ENCODE measurements at regions not wholly inside any gene's neighbourhood (a gene's known extent, or its start where the extent isn't known, plus 50 kb on each side); places are given as distances from the start of the nearest gene placed in this dataset.
"Not testable (repeated sequence)": the region's sequence is repeated elsewhere in the genome, so short reads cannot be mapped to it uniquely, and the experiment has no call there.

DNA sequence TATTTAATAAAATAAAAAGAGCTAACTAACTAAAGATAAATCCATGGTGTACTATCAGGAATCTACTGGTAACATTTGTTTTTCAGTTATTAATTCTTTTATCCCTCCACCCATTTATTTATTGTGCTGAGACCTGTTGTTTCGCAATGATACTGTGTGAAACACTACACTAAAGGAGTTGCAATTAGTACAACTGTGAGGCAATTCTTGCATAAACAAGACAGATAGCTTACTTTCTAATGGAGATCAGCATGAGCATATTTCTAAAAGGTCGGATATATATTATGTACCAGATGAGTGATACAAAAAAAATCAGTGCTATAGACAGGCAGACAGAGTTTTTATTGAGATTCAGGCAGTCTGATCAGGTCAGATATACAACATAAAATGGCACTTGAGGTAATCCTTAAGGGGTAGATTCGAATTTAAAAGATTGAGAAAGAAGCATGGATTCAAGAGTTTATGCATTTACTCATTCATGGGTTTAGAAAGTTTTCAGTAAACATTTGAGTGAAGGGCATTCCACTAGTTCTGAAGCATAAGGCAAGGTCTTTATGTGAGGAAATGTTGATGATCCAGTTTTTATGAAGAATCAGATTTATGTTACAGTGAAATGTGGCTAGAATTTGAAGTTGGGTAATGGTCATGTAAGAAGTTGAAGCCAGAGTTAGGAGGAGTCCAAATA lies 147.6 kb downstream of the POLR1F start:
- Mint-ChIP-seq H3K36me3 (no peaks in the 10 kb centered on the region), H3K9me3 (ENCODE audit: low read depth) (no peaks in the 10 kb centered on the region), H3K27ac (no peak overlapping the region), H3K4me1 (no peaks in the 10 kb centered on the region), H3K4me3 (no peak overlapping the region), H3K27me3 (no peaks in the 10 kb centered on the region)
- CTCF ChIA-PET: no interaction called here
- DNase-seq (no peak), ATAC-seq (no peak)

DNA sequence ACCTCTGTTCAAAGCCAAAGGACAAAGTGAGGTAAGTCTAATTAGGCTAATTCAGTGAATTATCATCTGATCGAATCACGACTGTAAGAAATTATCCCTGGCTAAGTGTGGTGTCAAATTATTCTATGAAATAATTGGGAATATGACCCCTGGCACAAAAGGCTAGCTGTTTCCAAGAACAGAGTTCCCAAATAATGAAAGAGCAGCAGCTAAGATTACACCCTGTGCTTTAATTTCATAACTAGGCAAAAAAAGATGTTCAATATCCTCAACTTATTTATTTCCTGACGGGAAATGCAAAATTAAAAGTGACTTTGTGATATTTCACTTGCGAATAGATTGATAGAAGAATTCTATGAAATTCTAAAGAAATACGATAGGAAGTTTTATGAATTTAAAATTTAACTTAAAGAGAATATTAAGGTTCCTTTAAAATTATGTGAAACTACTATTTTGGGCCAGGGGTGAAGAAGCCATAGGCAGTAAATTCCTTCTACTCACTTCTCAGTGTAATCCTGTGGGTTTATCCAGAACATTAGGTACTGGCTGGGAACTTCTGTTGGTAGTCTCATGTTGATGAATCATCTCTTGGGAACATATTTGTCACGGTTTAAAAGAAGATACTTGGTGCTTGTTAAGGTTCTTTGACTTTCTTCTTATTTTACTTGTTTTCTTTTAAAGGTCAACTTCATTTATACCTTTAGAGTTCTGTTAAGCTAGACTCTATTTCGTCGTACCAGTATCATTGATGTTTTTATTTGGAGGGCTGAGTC lies 148.5 kb downstream of the POLR1F start:
- no peaks in the 10 kb centered on the region for H3K36me3 Mint-ChIP-seq
- ATAC-seq (no peak), DNase-seq (no peak)
- no peaks in the 10 kb centered on the region for H3K27me3 Mint-ChIP-seq
- no peaks in the 10 kb centered on the region for H3K4me1 Mint-ChIP-seq
- H3K9me3 Mint-ChIP-seq (ENCODE audit: low read depth): no peaks in the 10 kb centered on the region
- no peak overlapping the region for H3K27ac Mint-ChIP-seq
- no peak overlapping the region for H3K4me3 Mint-ChIP-seq
- CTCF ChIA-PET: no interaction called here

DNA sequence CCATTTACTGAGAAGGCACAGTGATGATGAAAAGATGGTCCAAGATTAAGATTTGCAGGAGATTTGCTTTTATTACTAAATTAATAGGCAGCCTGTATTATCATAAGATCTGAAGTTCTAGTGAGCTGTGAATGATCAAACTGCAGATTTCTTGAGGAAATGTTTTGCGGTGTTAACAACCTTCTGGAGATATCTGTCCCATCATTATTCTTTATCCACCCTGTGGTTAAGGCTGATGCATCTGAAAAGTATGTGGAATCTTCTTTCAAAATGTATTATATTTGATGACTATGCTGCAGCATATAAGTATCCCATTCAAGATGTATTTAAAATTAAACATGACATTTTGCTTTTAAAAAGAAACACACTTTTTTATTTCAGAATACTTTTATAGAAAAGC lies 150.3 kb downstream of the POLR1F start:
- Mint-ChIP-seq H3K9me3 (ENCODE audit: low read depth) (peaks cover 5% of the 10 kb centered on the region), H3K4me3 (no peak overlapping the region), H3K36me3 (no peaks in the 10 kb centered on the region), H3K4me1 (no peaks in the 10 kb centered on the region), H3K27ac (no peak overlapping the region), H3K27me3 (no peaks in the 10 kb centered on the region)
- DNase-seq (no peak), ATAC-seq (no peak)
- CTCF ChIA-PET: no interaction called here

DNA sequence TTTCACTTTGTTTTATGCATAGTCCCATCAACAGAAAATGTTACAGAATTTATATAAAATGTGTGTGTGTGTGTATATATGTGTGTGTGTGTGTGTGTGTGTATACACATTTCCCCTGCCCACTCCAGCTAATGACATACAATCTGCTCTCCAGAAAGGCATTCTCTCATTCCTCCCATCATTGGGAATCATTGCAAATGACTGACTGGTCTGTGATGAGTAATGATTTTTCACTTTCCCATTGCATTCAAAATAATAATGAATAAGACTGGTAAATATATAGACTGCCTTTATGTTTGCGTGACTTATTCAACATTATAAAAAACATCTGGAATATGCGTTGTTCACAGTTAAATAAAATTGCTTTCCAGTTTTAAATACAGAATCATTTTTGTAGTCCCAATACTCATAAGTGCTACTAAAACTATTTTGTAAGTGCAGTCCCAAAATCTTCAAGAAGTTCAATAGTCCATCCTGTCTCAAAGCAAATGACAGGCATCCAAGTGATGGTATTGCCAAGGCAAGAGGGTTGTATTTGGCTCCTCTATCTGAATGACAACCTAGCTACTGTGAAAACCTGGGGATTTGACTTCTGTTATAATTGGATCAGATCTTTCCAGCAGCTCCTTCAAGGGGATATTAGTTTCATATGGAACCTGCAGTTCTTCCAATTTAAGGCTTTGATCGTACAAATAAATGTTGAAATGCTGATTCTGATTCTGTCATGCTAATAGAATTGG lies 150.9 kb downstream of the POLR1F start:
- Mint-ChIP-seq H3K36me3 (no peaks in the 10 kb centered on the region), H3K27me3 (no peaks in the 10 kb centered on the region), H3K27ac (no peak overlapping the region), H3K4me3 (no peak overlapping the region), H3K4me1 (no peaks in the 10 kb centered on the region), H3K9me3 (ENCODE audit: low read depth) (peaks cover 5% of the 10 kb centered on the region)
- no peak for ATAC-seq
- no peak for DNase-seq
- CTCF ChIA-PET: no interaction called here

DNA sequence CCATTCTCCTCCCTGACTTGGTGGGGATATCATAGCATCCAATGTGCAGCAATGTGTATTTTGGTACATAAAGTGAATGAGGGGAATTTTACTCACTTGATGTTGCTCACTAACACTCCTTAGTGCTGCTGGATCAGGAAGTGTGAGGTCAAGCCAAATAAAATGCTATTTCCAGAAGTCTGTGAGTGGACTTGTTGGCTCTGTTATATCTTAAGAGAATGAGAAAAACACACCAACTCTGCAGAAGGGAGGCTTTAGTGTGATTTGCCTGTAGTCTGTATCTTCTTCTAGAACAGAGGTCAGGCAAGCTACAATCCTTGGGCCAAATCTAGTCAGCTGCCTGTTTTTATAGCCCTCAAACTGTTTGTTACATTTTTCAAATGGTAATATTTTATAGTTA lies 154.3 kb downstream of the POLR1F start:
- CTCF ChIA-PET: no interaction called here
- ATAC-seq: no peak
- Mint-ChIP-seq H3K4me3 (no peak overlapping the region), H3K27ac (no peak overlapping the region), H3K9me3 (ENCODE audit: low read depth) (peaks cover 5% of the 10 kb centered on the region), H3K27me3 (no peaks in the 10 kb centered on the region), H3K4me1 (peaks cover 7% of the 10 kb centered on the region), H3K36me3 (no peaks in the 10 kb centered on the region)
- DNase-seq: no peak

DNA sequence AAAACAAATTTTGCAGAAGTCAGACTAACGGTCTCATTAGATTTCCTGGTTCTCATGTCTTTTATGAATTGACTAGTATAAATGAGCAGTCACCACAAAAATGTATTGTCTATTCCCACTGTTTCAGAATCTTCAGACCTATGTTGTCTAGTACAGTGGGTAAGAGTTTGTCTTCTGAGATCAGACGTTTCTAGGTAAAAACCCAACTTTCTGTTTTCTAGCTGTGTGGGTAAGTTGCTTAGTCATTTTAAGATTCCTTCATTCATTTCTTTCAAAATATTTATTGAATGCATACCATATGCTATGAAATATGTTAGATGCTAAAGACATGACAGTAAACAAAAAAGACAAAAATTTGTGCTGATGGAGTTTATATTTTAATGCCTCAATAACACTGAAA lies 156.3 kb downstream of the POLR1F start:
- no peak overlapping the region for H3K4me3 Mint-ChIP-seq
- DNase-seq: no peak
- H3K9me3 Mint-ChIP-seq (ENCODE audit: low read depth): peaks cover 5% of the 10 kb centered on the region
- H3K27ac Mint-ChIP-seq: no peak overlapping the region
- peak; percentile 33 for ATAC-seq
- peaks cover 7% of the 10 kb centered on the region for H3K4me1 Mint-ChIP-seq
- no peaks in the 10 kb centered on the region for H3K27me3 Mint-ChIP-seq
- CTCF ChIA-PET: no interaction called here
- H3K36me3 Mint-ChIP-seq: no peaks in the 10 kb centered on the region

DNA sequence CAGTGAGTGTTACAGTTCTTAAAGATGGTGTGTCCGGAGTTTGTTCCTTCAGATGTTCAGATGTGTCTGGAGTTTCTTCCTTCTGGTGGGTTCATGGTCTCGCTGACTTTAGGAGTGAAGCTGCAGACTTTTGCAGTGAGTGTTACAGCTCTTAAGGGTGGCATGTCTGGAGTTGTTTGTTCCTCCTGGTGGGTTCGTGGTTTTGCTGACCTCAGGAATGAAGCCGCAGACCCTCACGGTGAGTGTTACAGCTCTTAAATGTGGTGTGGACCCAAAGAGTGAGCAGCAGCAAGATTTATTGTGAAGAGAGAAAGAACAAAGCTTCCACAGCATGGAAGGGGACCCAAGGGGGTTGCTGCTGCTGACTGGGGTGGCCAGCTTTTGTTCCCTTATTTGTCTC lies 159.6 kb downstream of the POLR1F start:
- DNase-seq; CTCF ChIA-PET; H3K27me3 Mint-ChIP-seq; H3K9me3 Mint-ChIP-seq (ENCODE audit: low read depth); H3K36me3 Mint-ChIP-seq; H3K27ac Mint-ChIP-seq; H3K4me1 Mint-ChIP-seq; ATAC-seq; H3K4me3 Mint-ChIP-seq: not testable (repeated sequence)

DNA sequence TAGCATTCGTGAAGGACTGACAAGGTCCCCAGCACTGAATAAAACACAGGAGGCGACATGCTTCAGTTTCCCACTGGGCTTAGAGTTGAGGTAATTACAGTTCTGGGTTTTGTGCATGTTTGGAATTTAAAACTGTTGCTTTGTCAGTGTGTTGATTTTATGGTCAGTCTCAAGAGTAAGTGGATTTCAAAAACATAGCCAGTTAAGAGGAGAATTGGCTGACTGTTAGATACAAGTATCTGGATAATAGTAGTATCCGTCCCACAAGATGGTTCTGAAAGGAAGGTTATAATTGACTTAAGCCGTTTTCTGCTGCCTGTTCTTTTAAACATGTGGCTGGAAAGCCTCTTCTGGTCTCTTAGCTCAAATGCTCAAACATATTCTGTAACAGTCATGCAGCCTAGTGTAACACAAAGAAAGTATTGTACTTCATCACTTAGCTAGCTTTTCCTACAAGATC lies 170.9 kb downstream of the POLR1F start:
- H3K4me1 Mint-ChIP-seq: no peaks in the 10 kb centered on the region
- H3K27me3 Mint-ChIP-seq: no peaks in the 10 kb centered on the region
- H3K4me3 Mint-ChIP-seq: no peak overlapping the region
- ATAC-seq: no peak
- CTCF ChIA-PET: no interaction called here
- no peak overlapping the region for H3K27ac Mint-ChIP-seq
- no peaks in the 10 kb centered on the region for H3K36me3 Mint-ChIP-seq
- peaks cover 12% of the 10 kb centered on the region for H3K9me3 Mint-ChIP-seq (ENCODE audit: low read depth)
- no peak for DNase-seq

DNA sequence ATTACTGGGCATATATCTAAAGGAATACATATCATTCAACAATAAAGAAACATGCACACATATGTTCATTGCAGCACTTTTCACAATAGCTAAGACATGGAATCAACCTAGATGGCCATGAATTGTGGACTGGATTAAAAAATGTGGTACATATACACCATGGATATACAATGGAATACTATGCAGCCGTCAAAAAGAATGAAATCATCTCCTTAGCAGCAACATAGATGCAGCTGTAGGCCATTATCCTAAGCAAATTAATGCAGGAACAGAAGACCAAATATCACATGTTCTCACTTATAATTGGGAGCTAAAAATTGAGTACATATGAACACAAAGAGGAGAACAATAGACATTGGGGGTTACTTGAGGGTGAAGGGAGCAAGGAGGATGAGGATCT lies 175.6 kb downstream of the POLR1F start:
- Mint-ChIP-seq H3K4me1 (no peaks in the 10 kb centered on the region), H3K4me3 (no peak overlapping the region), H3K27ac (no peak overlapping the region), H3K9me3 (ENCODE audit: low read depth) (peaks cover 10% of the 10 kb centered on the region), H3K36me3 (no peaks in the 10 kb centered on the region), H3K27me3 (no peaks in the 10 kb centered on the region)
- ATAC-seq: no peak
- CTCF ChIA-PET: no interaction called here
- no peak for DNase-seq

DNA sequence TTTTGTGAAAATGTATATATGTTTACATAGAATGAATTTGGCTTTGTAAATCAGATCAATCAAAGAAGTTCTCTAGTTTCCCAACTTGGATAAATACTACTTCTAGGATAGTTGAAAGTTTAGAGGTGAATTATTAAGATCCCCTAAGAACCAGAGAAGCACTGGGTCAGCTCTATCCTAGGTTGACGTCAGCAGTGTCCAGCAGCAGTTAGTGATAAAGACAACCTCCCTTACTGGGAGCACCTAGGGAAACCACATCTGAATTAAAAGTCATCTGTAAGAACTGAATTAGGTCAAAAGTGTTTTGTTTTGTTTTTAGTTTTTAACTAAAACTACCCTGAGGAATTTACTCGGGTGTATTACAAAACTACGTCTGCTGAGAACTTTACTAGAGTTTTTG lies 178.0 kb downstream of the POLR1F start:
- Mint-ChIP-seq H3K27me3 (no peaks in the 10 kb centered on the region), H3K9me3 (ENCODE audit: low read depth) (peaks cover 6% of the 10 kb centered on the region), H3K4me3 (no peak overlapping the region), H3K4me1 (no peaks in the 10 kb centered on the region), H3K27ac (no peak overlapping the region), H3K36me3 (no peaks in the 10 kb centered on the region)
- no peak for DNase-seq
- CTCF ChIA-PET: no interaction called here
- no peak for ATAC-seq

DNA sequence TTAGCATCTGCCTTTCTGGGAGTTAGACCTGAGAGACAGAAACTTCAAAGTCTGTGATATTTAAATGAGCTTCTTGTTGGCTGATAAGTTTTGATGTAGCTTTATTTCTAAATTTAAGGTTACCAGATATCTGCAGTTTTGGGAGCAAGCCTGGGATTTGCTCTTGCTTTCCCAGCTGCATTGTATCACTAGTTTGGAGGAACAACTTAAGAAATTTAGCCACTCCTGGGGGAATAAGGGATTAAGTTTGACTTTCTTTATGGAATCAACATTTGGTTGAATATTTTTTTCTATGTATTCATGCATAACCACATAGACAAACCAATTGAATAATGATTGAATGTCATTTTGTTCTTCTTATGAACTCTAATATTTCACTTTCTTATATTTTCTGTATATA lies 178.6 kb downstream of the POLR1F start:
- no peak overlapping the region for H3K4me3 Mint-ChIP-seq
- no peak for DNase-seq
- ATAC-seq: no peak
- no peaks in the 10 kb centered on the region for H3K27me3 Mint-ChIP-seq
- H3K9me3 Mint-ChIP-seq (ENCODE audit: low read depth): peaks cover 6% of the 10 kb centered on the region
- H3K36me3 Mint-ChIP-seq: no peaks in the 10 kb centered on the region
- no peaks in the 10 kb centered on the region for H3K4me1 Mint-ChIP-seq
- no peak overlapping the region for H3K27ac Mint-ChIP-seq
- CTCF ChIA-PET: no interaction called here

DNA sequence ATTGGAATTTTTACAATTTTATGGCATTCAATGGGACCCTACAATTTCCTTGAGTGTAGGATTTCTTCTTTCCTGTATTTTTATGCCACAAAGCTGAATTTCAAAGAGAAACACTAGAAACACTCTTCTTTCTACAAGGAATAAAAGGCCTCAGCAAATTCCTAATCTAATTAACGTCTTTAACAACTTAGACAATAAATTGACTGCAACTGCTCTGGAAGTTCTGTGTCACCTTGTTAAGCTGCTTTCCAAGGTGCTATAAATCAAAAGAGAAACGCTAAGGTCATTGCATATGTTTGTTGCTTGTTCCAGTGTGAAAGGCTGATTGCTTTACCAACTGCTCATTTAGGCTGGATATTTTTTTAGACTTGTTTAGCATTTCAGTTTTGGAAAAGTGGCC lies 182.2 kb downstream of the POLR1F start:
- Mint-ChIP-seq H3K9me3 (ENCODE audit: low read depth) (peaks cover 1% of the 10 kb centered on the region), H3K36me3 (no peaks in the 10 kb centered on the region), H3K27ac (no peak overlapping the region), H3K4me3 (no peak overlapping the region), H3K4me1 (no peaks in the 10 kb centered on the region), H3K27me3 (no peaks in the 10 kb centered on the region)
- CTCF ChIA-PET: no interaction called here
- DNase-seq (no peak), ATAC-seq (no peak)

DNA sequence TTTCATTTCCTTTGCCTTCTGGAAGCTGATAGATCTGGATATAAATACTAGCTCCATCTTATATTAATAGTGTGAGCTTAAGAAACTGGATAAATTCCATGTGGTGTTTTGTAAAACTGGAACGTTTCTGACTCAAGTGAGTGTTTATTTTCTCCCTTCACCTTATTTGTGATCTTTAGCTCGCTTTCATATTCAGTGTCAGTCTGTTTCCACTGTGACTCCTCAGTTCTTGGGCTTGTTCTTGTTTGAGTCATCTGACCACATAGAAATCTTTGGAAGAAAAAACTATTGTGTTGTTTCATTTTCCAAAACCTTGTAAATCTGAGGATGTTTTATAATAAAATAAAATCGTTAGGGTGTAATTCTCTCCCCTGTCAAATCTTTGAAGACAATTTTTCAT lies 186.4 kb downstream of the POLR1F start:
- Mint-ChIP-seq H3K4me1 (no peaks in the 10 kb centered on the region), H3K36me3 (no peaks in the 10 kb centered on the region), H3K9me3 (ENCODE audit: low read depth) (no peaks in the 10 kb centered on the region), H3K27me3 (no peaks in the 10 kb centered on the region), H3K27ac (no peak overlapping the region), H3K4me3 (no peak overlapping the region)
- DNase-seq (no peak), ATAC-seq (no peak)
- CTCF ChIA-PET: no interaction called here

DNA sequence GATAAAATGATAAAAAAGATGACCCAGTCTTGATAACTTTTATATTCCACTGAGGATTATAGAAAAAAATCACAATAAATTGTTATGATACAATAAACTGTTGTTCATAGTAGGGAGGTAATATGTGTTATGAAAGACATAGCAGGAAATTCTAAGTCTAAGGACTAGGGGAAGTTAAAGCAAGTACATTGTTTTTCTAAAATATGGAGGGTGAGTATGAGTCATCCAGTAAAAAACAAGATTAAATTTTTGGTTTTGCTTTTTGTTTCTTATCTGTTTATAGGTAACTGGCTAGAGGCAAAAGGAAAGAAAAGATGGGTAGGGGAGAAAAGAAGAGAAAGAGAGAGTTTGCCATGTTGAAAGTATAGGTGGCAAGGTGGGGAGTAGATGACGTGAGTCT lies 188.4 kb downstream of the POLR1F start:
- Mint-ChIP-seq H3K4me1 (no peaks in the 10 kb centered on the region), H3K36me3 (no peaks in the 10 kb centered on the region), H3K9me3 (ENCODE audit: low read depth) (peaks cover 3% of the 10 kb centered on the region), H3K27me3 (no peaks in the 10 kb centered on the region), H3K4me3 (no peak overlapping the region), H3K27ac (no peak overlapping the region)
- DNase-seq (no peak), ATAC-seq (no peak)
- CTCF ChIA-PET: no interaction called here

Measured in activated CD8-positive, alpha-beta memory T cell treated with anti-CD3 and anti-CD28 coated beads, Interleukin-2, amount 10 ng/mL, durations not matched to agents 7 days and 5 days (primary cell).